NCI-H345 (cell line): ENCODE measurements at regions not wholly inside any gene's neighbourhood (a gene's known extent, or its start where the extent isn't known, plus 50 kb on each side); places are given as distances from the start of the nearest gene placed in this dataset.

Experiments
- DNase-seq: peaks from one replicate; lab custom pipeline; 2025; lab: John Stamatoyannopoulos, UW

- no peak for DNase-seq
Measured at GRCh38 chr15:36263666-36264065, 315.8 kb upstream of the CDIN1 start.

- DNase-seq, result peak; percentile 32
Measured at GRCh38 chr15:36265422-36265821, 314.0 kb upstream of the CDIN1 start.

- no peak for DNase-seq
Measured at GRCh38 chr15:36271048-36271447, 308.4 kb upstream of the CDIN1 start.

GRCh38 chr15:36275656-36276055, 303.8 kb upstream of the CDIN1 start:
- DNase-seq, result no peak

GRCh38 chr15:36278219-36278618, 301.2 kb upstream of the CDIN1 start:
- DNase-seq, result no peak

GRCh38 chr15:36282821-36283220, 296.6 kb upstream of the CDIN1 start:
- no peak for DNase-seq

- no peak for DNase-seq
Measured at GRCh38 chr15:36284911-36285310, 294.5 kb upstream of the CDIN1 start.

- DNase-seq, result peak; percentile 8
Measured at GRCh38 chr15:36291501-36291900, 287.9 kb upstream of the CDIN1 start.

- DNase-seq, result peak; percentile 30
Measured at GRCh38 chr15:36294359-36294758, 285.1 kb upstream of the CDIN1 start.

- no peak for DNase-seq
Measured at GRCh38 chr15:36301947-36302346, 277.5 kb upstream of the CDIN1 start.

- DNase-seq, result no peak
Measured at GRCh38 chr15:36313021-36313420, 266.4 kb upstream of the CDIN1 start.

GRCh38 chr15:36313736-36314280, 265.6 kb upstream of the CDIN1 start:
- DNase-seq, result no peak

GRCh38 chr15:36315649-36316048, 263.8 kb upstream of the CDIN1 start:
- DNase-seq, result no peak

GRCh38 chr15:36323615-36324014, 255.8 kb upstream of the CDIN1 start:
- no peak for DNase-seq

- DNase-seq, result no peak
Measured at GRCh38 chr15:36325206-36325605, 254.2 kb upstream of the CDIN1 start.

GRCh38 chr15:36329592-36329991, 249.8 kb upstream of the CDIN1 start:
- DNase-seq, result no peak

- no peak for DNase-seq
Measured at GRCh38 chr15:36330598-36330997, 248.8 kb upstream of the CDIN1 start.

GRCh38 chr15:36331531-36332275, 247.7 kb upstream of the CDIN1 start:
- no peak for DNase-seq

GRCh38 chr15:36332301-36332700, 247.1 kb upstream of the CDIN1 start:
- DNase-seq, result no peak

GRCh38 chr15:36332896-36333295, 246.5 kb upstream of the CDIN1 start:
- no peak for DNase-seq

- no peak for DNase-seq
Measured at GRCh38 chr15:36334059-36334458, 245.4 kb upstream of the CDIN1 start.

GRCh38 chr15:36335224-36335623, 244.2 kb upstream of the CDIN1 start:
- no peak for DNase-seq

GRCh38 chr15:36335659-36336058, 243.8 kb upstream of the CDIN1 start:
- no peak for DNase-seq

- DNase-seq, result no peak
Measured at GRCh38 chr15:36344887-36345286, 234.5 kb upstream of the CDIN1 start.
